ENCODE measurements at regions not wholly inside any gene's neighbourhood (a gene's known extent, or its start where the extent isn't known, plus 50 kb on each side); places are given as distances from the start of the nearest gene placed in this dataset.
"Not testable (repeated sequence)": the region's sequence is repeated elsewhere in the genome, so short reads cannot be mapped to it uniquely, and the experiment has no call there.

GRCh38 chrX:115840729-115841409 is 279.9 kb downstream of the PLS3 start:
- not testable (repeated sequence) for DNase-seq

GRCh38 chrX:115850986-115851385 is 290.0 kb downstream of the PLS3 start:
- not testable (repeated sequence) for DNase-seq

- not testable (repeated sequence) for DNase-seq
These were observed 292.3 kb downstream of the PLS3 start for GRCh38 chrX:115853260-115853659.

GRCh38 chrX:115881170-115881569 is 289.4 kb upstream of the AGTR2 start:
- not testable (repeated sequence) for DNase-seq

- not testable (repeated sequence) for DNase-seq
These were observed 286.4 kb upstream of the AGTR2 start for GRCh38 chrX:115884121-115884520.

GRCh38 chrX:115888041-115888440 is 282.5 kb upstream of the AGTR2 start:
- DNase-seq = not testable (repeated sequence)

GRCh38 chrX:115888519-115888918 is 282.0 kb upstream of the AGTR2 start:
- not testable (repeated sequence) for DNase-seq

GRCh38 chrX:115889121-115889890 is 281.2 kb upstream of the AGTR2 start:
- no peak for DNase-seq

- DNase-seq = no peak
These were observed 278.4 kb upstream of the AGTR2 start for GRCh38 chrX:115892056-115892708.

GRCh38 chrX:115892787-115893671 is 277.5 kb upstream of the AGTR2 start:
- DNase-seq = no peak

- DNase-seq = peak in 1 of 2 experiments; percentile 3
These were observed 276.5 kb upstream of the AGTR2 start for GRCh38 chrX:115894087-115894486.

- DNase-seq = no peak
These were observed 274.7 kb upstream of the AGTR2 start for GRCh38 chrX:115895678-115896329.

- no peak for DNase-seq
These were observed 274.2 kb upstream of the AGTR2 start for GRCh38 chrX:115896362-115896761.

GRCh38 chrX:115897956-115898355 is 272.6 kb upstream of the AGTR2 start:
- DNase-seq = no peak

- DNase-seq = peak in 1 of 2 experiments; percentile 0
These were observed 272.1 kb upstream of the AGTR2 start for GRCh38 chrX:115898382-115899001.

GRCh38 chrX:115900425-115900824 is 270.1 kb upstream of the AGTR2 start:
- no peak for DNase-seq

GRCh38 chrX:115901241-115901640 is 269.3 kb upstream of the AGTR2 start:
- DNase-seq = no peak

- DNase-seq = no peak
These were observed 267.5 kb upstream of the AGTR2 start for GRCh38 chrX:115902995-115903394.

GRCh38 chrX:115906276-115906675 is 264.3 kb upstream of the AGTR2 start:
- DNase-seq = no peak

- DNase-seq = no peak
These were observed 263.7 kb upstream of the AGTR2 start for GRCh38 chrX:115906881-115907280.

- DNase-seq = no peak
These were observed 261.5 kb upstream of the AGTR2 start for GRCh38 chrX:115909017-115909416.

- DNase-seq = no peak
These were observed 258.6 kb upstream of the AGTR2 start for GRCh38 chrX:115911967-115912366.

Measured in AML-193 (cell line).